HG03045 (cell line): ENCODE measurements at regions not wholly inside any gene's neighbourhood (a gene's known extent, or its start where the extent isn't known, plus 50 kb on each side); places are given as distances from the start of the nearest gene placed in this dataset.

Source experiments
- ATAC-seq: cut with Tn5 transposase; IDR thresholded peaks from one replicate; pipeline ENCODE4 v1.9.1; 2021; ENCODE audit warnings: mild to moderate bottlenecking, moderate library complexity; ENCODE audit not compliant: unreplicated experiment

DNA sequence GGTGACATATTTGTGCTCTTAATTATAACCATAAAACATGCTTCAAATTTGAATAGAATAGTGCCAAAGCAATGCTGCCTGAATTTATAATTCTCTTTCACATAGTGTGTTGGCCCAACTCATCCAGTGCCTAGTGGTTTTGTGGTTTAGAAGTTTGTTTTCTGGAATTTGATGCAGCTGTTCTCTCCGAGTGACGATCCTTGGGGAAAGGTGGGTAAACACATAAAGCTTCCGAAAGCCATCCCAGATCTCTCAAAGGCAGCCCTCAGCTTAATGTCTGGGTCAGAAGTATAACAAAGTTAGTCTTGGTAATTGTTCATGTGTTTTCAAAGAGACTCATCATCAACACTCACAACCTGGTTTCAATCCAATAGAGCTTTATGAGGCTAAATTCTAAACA is 235.6 kb upstream of the CDH2 start:
- no peak for ATAC-seq

DNA sequence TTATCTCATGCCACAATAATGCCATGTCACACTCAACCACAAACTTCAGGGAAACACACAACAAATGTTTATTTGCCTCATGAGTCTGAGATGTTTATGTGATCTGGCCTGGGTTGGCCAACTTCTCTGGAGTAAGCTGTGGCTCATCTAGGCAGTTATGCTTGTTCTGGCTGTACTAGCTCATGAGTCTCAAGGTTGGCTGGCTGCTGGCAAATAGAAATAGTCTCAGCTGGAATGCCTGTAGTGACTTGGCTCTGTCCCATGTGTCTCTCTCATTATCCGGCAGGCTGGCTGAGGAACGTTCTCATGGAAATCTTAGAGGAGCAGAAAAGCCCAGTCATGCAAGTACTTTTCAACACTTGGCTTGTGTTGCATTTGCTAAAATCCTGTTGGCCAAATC is 234.9 kb upstream of the CDH2 start:
- no peak for ATAC-seq

DNA sequence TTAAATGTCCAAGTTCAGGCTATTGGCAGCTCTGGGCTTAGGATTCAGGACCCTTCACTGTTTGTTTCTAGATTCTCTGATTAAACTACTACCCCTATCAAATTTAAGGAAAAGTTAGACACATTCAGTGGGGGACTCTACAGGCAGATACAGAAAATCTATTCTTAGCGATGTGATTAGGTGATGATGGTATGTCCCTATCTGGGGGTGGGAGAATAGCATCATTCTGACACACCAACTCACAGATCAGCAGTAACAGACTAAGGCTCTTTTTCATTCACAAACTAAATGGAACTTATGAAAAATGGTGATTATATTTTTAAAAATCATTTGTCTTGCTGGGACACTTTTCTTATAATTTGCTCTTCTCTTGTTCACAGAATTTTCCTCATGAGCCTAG is 232.9 kb upstream of the CDH2 start:
- ATAC-seq = no peak

DNA sequence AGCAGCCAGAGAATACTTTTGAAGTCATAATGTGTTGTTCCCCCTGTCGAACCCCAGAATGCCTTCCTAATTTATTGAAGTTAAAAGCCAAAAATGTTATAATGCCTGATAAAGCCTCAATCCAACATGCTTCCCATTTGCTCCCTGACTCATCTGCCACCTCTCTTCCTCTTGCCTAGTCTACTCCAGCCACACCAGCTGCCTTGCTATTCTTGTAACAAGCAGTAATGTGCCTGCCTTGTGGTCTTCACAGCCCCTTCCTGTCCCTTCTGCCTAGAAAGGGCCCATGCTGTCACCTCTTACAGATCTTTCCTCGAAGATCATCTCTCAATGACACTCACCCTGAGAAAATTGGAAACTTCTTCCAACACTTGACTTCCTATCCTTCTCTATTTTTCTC is 231.6 kb upstream of the CDH2 start:
- no peak for ATAC-seq

GRCh38 chr18:28407681-28408080 is 230.8 kb upstream of the CDH2 start:
- ATAC-seq = no peak

DNA sequence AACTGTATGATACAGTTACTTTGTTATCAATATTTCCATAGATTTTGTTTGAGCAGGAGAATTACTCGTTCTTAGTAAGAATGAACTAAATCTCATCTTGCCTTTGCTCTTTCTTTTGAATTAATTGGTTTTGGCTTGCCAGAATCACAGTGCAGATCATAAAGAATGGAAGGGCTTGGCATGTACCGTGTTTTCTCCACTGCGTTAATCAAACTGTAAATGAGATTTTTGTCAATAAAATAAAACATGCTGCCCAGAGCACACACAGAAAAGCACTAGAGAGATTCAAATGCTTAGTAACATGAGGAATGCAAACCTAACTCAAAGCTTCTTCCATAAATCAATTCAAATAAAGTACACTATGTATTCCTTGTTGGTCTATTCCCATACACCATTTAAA is 229.6 kb upstream of the CDH2 start:
- no peak for ATAC-seq

DNA sequence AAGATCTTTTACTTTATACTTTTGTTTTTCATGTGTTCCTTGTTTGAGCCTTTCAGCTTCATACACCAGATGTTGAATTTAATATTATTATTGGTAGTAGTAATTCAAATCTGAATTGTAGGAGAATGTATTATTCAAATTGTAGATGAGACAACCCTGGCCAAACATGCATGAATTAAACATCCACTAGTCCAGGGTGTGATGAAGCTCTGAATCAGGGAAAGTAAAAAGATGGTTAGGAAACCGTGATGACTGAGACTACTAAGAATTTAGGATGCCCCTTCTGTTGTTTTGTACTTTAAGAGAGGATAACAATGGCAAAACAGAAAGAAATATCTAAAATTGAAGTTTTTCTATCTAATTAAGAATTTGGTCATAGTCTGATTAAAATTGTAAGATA is 227.8 kb upstream of the CDH2 start:
- ATAC-seq = no peak

DNA sequence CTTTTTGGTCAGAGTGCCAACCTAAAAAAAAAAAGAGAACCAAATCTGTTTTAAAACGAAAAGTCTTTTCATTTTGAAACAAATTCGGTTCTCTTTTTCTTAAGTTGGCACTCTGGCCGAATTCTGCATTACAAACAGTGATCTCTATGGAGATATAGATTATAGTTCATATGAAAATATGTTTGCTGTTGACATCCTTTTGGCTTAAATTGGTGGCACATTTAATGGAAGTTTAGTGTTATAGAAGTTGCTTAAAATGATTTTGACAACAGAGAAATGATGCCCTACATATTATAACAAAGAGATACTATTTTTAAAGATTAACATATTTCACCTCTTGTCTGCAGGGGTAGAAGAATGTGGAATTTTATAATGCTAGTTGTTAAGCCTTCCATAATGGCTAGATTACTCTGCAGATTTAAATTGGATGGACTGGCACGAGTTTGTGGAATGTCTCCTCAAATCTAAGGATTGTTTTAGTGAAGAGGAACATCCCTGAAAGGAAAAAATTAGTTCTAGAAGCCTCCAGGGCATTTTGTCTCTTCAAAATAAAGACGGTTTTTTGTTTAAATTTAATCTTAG is 222.9 kb upstream of the CDH2 start:
- no peak for ATAC-seq

DNA sequence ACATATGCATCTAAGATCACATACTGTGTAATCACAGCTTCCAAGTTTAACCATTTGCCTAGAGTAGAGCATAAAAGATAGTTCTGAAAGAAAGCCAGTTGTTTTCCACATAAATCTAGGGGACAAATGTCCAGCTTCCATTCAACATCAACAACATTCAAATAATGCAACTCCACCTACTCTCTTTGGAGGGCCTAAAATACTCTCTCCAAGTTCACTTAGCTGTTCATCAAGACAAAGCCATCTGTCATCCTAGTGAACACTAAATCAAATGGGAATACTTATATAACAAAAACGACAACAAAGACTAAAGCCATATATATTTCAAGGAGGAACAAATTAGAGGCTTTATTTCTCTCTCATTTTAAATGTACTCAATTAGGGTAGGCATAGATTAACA is 221.5 kb upstream of the CDH2 start:
- no peak for ATAC-seq

DNA sequence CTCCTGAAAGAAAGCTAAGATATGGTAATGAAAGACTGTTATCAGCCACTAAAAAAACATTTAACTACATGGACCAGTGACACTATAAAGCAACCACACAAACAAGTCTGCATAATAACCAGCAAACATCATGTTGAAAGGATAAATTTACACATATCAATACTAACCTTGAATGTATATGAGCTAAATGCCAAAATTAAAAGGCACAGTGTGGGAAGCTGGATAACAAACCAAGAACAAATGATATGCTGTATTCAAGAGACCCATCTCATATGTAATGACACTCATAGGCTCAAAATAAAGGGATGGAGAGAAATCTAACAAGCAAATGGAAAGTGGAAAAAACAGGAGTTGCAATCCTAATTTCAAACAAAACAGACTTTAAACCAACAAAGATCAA is 213.1 kb upstream of the CDH2 start:
- ATAC-seq = no peak

DNA sequence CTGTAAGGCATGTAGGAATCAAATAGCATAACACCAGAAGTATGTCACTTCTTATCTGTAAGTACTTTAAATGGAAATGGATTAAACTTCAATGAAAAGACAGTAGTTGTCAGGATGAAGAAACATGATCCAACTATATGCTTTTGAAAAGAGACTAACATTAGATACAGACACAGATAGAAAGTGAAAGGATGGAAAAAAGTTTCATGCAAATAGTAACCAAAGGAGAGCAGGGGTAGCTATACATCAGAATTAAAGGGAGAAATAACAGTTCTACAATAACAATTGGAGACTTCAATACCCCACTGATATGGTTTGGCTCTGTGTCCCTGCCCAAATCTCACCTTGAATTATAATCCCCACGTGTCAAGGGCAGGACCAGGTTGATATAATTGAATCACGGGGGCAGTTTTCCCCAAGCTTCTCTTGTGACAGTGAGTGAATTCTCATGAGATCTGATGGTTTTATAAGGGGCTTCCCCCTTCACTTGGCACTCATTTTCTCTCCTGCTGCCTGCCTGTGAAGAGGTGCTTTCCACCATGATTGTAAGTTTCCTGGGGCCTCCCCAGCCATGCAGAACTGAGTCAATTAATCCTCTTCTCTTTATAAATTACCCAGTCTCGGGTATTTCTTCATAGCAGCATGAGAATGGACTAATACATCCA is 205.4 kb upstream of the CDH2 start:
- ATAC-seq = no peak

- no peak for ATAC-seq
Measured at GRCh38 chr18:28372186-28372585, 195.3 kb upstream of the CDH2 start.

- no peak for ATAC-seq
Measured at GRCh38 chr18:28366676-28367075, 189.7 kb upstream of the CDH2 start.

- ATAC-seq = no peak
Measured at GRCh38 chr18:28365411-28365831, 188.5 kb upstream of the CDH2 start.

DNA sequence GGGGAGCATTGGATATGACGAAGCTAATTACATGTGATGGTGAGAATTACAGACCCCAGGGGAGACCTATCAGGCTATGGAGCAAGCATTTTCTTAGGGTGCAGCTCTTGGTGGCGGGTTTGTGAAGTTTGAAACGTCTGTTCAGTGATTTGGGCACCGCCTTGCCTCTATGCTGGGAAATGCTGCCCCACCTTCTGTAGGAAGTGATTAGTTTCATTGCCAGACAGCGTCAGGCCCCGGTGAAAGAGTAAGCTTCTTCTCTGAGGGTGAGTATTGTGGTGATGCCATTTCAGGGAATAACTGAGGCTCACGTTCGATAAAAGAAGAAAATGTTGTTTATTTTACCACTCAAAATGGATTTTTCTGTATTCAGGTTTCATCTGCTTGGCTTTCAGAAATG is 186.2 kb upstream of the CDH2 start:
- ATAC-seq = no peak

DNA sequence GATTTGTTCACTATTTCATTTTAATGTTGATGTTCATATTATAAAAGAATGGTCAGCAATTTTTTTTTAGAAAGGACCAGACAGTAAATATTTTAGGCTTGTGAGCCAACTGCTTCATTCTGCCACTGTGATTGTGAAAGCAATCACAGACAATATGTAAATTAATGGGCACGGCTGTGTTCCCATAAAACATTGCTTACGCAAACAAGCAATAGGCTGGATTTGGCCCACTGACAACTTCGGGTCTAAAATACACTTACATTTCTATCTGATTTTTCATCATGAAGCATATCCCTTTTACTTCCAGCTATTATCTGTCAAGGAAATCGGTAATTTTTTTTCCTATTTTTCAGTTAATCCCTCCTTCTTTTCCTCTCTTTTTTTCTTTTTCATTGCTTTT is 182.2 kb upstream of the CDH2 start:
- no peak for ATAC-seq

- no peak for ATAC-seq
Measured at GRCh38 chr18:28357766-28358401, 181.0 kb upstream of the CDH2 start.

GRCh38 chr18:28350821-28351220 is 173.9 kb upstream of the CDH2 start:
- no peak for ATAC-seq

- no peak for ATAC-seq
Measured at GRCh38 chr18:28342231-28342630, 165.3 kb upstream of the CDH2 start.

DNA sequence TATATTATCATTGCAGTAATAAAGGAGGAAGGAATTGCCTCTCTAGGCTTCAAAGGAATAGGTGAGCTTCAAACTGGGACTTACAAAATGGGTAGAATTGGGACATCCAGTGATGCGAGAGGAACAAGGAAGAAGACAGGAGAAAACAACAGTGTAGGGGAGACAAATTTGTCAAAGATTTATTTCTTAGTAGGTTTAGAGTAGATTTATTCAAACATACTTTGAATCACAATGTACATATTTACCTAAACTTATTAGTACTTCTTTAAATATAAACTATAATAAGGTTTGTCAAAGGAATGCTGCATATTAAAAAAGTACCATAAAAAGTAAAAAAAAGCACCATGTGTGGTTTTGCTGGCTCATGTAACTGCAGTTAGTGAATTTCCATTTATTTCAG is 161.4 kb upstream of the CDH2 start:
- no peak for ATAC-seq

DNA sequence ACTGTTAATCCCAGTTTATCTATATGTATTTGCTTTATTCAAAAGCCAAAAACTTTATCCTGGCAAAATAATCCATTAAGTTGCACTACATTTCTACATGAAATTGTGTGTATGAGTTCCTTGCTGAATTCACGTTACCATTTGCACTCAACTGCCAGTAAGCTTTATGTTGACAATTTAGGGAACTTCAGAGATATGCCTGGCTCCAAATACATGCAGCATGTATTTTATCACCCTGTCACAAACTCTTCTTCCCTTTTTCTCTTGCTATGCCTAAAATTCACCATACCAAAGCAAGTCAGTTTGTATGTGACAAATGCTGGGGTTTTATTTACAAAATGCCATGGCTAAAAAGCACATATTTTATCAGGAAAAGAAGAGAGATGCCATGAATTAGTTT is 157.6 kb upstream of the CDH2 start:
- no peak for ATAC-seq

DNA sequence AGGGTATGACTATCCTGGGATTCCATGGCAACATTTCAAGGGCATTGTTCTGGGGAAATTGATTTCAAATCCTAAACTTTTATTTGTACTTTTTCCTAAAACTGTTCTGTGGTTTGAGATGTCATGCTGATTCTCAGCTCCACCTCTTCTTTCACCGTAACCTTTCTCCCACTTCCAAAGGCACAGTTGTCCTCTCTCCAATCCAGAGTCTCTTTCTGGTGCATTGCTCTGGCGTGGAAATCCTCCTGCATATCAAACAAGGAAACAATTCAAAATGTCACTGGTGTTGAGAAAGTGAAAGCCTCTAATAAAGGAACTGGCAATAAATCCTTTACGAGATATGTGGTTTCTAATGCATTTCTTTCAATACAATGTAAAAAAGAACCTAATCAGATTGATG is 155.1 kb upstream of the CDH2 start:
- no peak for ATAC-seq

GRCh38 chr18:28331551-28331950 is 154.6 kb upstream of the CDH2 start:
- no peak for ATAC-seq
